ENCODE measurements at regions not wholly inside any gene's neighbourhood (a gene's known extent, or its start where the extent isn't known, plus 50 kb on each side); places are given as distances from the start of the nearest gene placed in this dataset.
A peak's percentile ranks its signal among the peaks of the same experiment; 100 is the strongest.
"Not testable (repeated sequence)": the region's sequence is repeated elsewhere in the genome, so short reads cannot be mapped to it uniquely, and the experiment has no call there.

DNA sequence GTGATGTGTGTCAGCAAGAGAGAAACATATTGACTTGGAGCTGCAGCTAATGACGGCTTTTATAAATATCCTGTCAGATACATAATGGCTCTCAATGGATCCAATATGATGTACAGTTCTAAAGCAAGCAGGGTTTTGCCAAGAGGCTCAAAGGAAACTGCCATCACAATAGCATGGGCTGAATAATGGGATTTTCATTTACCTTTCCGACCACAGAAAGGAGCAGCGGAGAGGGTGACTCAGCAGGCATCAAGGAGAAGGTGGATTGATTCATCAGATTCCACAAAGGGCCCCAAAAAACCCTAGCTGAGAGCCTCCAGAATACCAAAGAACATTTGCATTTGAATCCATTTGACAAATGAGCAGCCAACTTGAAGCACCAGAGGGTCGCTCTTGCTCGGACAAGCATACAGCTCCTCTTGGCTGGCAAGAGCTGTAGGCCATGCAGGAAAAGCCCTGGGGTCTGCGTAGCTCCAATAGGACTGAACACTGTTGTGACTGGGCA, 355.7 kb upstream of the NOCT start:
- DNase-seq (ENCODE audit: low spot score): no peak

DNA sequence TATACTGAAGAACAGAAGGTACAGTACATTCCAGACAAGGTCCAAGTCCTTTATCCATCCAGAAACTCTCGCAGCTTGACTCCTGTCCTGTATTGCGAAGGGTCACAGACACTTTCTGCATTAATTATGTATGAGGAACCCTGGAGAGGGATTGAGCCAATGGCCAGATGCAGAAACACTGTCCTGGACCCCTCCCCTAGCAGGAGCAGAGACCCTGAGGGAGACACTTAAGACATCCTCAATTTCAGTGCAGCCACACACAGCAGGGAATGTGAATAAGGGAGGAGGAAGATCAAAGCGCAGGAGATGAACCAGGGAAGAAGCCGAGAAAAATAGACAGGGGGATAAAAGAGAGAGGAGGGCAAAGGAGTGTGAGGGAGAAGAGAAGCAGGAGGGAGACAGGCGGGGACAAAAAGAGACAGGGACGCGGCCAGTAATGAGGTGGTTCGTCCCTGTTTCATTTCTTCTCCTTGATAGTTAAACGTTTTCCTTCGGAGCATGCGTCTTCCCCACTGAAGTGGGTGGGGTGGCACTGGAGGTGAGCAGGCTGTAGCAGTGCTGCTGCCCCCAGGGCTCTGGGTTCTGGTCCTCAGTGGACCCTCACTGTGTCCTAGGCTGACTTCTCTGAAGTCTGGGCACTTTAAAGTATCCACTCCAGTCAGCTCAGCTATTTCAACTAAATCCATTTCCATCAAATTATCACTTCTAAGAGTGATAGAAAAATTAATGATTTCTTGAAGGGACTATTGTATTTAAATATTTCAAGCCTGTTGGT, 356.4 kb upstream of the NOCT start:
- no peak for DNase-seq (ENCODE audit: low spot score)

- no peak for DNase-seq (ENCODE audit: low spot score)
These were observed 357.1 kb upstream of the NOCT start for GRCh38 chr4:138658518-138658917.

- no peak for DNase-seq (ENCODE audit: low spot score)
These were observed 358.6 kb upstream of the NOCT start for GRCh38 chr4:138656990-138657389.

GRCh38 chr4:138655985-138656384, 359.6 kb upstream of the NOCT start:
- DNase-seq (ENCODE audit: low spot score): no peak

- no peak for DNase-seq (ENCODE audit: low spot score)
These were observed 360.3 kb upstream of the NOCT start for GRCh38 chr4:138655286-138655685.

- no peak for DNase-seq (ENCODE audit: low spot score)
These were observed 364.6 kb upstream of the NOCT start for GRCh38 chr4:138650929-138651448.

DNA sequence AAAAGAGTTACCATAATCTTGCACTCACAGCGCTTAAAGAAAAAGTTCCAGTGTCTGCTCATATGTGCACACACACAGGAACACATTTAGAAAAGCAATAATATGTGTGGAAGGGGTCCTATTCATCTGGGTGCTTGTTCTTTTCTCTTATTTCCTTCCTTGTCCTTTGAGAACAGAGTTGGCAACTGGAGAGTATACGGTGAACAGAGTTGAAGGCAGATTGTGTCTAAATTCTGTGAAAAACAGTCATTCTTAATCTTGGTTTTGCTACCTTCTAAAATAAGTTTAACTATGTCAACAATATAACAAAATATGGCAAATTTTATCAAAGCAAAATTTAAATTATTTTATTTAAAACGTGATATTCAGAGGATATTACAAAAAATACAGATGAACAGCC, 365.1 kb upstream of the NOCT start:
- DNase-seq (ENCODE audit: low spot score): no peak

DNA sequence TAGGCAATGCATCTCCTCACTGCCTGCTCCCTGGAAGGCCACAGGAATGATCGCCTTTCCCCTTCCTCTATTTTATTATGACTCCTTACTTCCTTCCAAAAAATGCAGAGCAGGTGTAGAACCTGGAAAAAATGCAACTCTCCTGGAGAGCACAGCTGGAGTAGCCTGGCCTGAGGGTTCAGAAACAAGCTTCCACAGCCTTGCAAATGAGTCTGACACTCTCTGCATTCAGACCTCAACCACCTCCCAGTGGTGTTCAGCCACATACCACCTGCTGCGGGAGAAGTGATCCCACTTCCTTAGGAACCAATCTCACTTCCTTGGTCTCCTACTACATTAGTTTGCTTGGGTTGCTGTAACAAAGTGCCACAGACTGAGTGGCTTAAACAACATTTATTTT, 368.1 kb upstream of the NOCT start:
- no peak for DNase-seq (ENCODE audit: low spot score)

DNA sequence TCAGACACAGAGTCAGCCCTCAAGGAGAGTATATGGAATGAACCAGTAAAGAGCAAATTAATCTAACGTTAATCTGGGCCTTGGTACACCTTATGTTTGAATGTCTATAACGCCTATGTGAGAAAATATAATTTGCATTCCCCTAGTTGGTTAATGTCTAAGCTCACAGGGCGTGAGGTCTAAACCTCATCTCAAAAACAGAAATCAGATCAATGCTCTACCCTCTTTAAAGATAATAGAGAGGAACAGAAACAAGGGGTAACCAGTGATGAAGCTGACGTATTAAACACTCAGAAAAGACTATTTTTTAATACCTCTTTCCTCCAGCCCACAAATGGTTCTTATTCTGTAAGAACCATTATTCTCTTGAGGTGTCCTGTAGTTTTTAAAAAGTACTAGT, 369.2 kb upstream of the NOCT start:
- DNase-seq (ENCODE audit: low spot score): no peak

- no peak for DNase-seq (ENCODE audit: low spot score)
These were observed 370.3 kb upstream of the NOCT start for GRCh38 chr4:138645289-138645688.

DNA sequence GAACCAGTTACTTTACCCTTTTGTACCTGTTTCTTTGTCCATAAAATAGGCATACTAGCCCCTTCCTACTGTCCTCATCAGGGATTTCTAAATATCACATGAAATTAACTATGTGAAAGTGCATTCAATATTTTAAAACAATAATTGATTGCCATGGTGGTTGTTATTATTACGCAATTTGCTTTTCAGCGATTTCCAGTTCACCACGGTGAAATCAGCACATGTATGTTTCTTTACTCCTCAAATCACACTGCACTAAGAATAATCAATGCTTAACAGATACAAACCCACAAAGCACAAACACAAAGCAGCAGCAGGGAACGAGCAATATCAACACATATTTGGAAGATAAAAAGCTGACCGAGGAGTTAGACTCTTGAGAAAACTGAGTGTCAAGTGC, 371.3 kb upstream of the NOCT start:
- no peak for DNase-seq (ENCODE audit: low spot score)

GRCh38 chr4:138643827-138644226, 371.8 kb upstream of the NOCT start:
- no peak for DNase-seq (ENCODE audit: low spot score)

DNA sequence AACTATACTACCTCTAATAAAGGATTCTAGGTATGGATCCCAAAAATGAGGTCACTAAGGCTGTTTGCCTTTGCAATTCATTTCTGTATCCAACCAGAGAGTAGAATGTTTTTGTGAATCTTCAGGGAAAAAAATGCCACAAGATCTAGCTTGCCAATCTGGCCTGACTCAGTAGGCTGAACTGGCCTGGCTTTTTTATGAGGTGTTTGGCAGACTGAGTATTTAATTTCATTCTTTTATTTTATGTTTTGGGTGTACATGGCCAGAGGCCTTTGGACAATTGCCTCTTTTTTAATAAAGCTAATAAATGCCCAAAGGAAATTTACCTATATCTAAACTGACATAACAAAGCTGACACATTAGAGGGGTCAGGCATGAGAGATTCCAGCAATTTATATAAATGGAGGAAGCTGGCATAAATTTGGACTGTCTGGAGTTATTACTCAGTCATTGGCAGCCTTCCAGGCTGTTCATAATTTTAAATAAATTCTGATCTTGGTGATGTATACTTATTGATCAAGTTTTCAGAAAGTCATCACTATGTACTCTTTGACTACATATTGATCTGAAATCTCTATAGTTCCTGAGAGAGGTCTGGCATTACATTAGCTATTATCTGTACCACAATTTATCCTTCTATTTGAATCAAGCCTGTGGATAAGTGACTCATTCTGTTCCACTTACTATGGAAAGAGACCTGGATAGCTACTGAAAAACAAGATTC, 376.4 kb upstream of the NOCT start:
- peak; percentile 16 for DNase-seq (ENCODE audit: low spot score)

DNA sequence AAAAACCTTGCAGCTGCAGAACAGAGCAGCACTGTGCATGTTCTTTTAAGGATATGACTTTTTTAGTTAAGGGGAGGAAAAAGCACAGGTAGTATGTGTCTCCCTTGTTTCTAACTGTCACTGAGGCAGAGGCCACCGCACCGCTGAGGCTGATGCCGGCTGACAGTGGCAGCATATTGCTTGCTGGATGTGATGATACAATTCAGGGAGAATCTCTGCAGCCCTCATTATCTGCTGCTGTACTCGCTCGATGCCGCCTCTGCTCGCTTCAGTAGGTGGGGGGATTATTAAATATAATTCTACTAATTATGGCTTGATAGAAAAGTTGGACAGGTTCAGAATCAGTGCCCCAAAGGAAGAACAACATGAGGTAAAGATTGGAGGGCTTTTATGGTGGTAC, 378.8 kb upstream of the NOCT start:
- no peak for DNase-seq (ENCODE audit: low spot score)

DNA sequence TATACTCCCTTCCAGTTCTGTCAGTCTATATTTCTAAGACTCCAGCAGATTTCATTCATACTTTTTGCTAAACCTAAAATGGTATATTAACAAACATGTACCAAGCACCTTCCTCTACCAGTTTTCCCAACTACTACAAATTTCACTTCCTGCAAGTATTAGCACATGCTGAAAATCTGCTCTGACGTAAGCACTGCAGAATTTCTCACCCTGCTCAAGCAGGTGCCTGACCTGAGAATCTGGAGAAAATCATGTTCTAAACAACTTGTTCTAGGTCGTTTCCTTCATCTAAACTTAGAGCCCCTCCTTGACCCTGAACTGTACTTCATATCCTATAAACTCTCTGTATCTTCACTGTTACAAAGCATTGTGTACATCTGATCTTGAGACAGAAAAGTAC, 380.7 kb upstream of the NOCT start:
- DNase-seq (ENCODE audit: low spot score): no peak

GRCh38 chr4:138633580-138633904, 382.0 kb upstream of the NOCT start:
- DNase-seq (ENCODE audit: low spot score): no peak

DNA sequence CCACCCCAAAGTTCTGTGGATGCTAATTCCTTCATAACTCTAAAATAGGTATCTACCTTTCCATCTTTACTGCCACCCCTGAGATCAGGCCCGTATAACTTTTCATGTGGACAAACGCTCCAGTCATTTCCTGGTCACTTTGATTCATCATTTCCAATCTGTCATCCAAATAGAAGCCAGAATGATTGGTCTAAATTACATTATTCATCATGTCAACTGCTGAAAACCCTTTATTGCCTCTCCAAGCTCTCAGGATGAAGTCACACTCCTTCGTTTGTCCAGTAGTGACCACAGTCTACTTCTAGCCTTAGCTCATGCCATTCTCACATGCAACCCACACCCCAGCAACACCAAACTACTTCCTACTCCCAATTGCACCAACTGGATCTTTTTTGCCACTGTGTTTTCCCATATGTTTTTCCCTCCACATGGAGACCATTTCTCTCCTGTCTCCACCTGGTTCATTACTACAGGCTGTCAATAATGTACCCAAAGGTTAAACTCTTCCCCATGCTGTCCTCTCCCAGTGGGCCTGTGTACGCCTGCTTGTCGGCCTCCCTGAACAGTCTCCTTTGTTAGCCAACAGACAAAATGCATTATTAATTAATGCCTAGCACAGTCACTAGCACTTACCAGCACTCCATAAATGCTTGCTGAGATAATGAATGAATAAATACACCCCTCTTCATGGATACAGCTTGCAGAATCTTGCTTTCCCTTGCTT, 382.6 kb upstream of the NOCT start:
- no peak for DNase-seq (ENCODE audit: low spot score)

- DNase-seq (ENCODE audit: low spot score): no peak
These were observed 384.9 kb upstream of the NOCT start for GRCh38 chr4:138630666-138631065.

- DNase-seq (ENCODE audit: low spot score): no peak
These were observed 385.9 kb upstream of the NOCT start for GRCh38 chr4:138629669-138630068.

GRCh38 chr4:138627096-138627495, 384.9 kb upstream of the SLC7A11 start:
- DNase-seq (ENCODE audit: low spot score): no peak

GRCh38 chr4:138622362-138622761, 380.2 kb upstream of the SLC7A11 start:
- DNase-seq (ENCODE audit: low spot score): not testable (repeated sequence)

DNA sequence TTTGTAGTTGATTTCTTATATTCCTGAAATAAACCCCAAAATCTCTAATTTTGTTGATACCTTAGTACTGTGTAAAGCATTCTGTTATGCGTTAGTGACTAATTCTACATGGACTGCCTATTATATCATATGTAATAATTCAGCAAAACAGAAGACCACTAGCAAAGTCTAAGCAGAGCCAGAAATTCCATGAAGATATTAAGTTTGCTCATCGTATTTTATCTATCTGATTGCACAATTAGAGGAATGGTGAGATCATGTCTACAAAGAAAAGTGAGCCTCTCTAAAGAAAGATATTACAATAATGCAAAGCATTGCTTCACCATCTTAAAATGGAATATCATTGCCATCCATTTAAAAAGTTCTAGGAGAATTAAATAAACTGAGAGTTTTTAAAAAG, 374.6 kb upstream of the SLC7A11 start:
- DNase-seq (ENCODE audit: low spot score): no peak
